T-cell (primary cell): ENCODE measurements at regions not wholly inside any gene's neighbourhood (a gene's known extent, or its start where the extent isn't known, plus 50 kb on each side); places are given as distances from the start of the nearest gene placed in this dataset.
"Not testable (repeated sequence)": the region's sequence is repeated elsewhere in the genome, so short reads cannot be mapped to it uniquely, and the experiment has no call there.

Source experiments
- ATAC-seq, 4 experiments: fragments of 200-7000 bp in 3 of 4; fragments of 150-1000 bp in 1 of 4; cut with Tn5 transposase; replicated peaks in 1 of 4; 1 replicate in 3 of 4; 2 replicates in 1 of 4; pipeline ENCODE4 v1.10.0; 2021; ENCODE audit warnings: moderate library complexity in 3 of 4, mild to moderate bottlenecking in 2 of 4, moderate number of reproducible peaks in 1 of 4
- CTCF ChIA-PET, 2 donors: fragments of 300-600 bp; sonication (Branson Sonifier 250); formaldehyde crosslinking; loops; one replicate each; lab custom pipeline; 2022; ENCODE audit warnings: antibody characterized with exemption in 2 of 2; lab: Charles Lee
- POLR2A ChIA-PET, 2 donors: fragments of 300-600 bp; sonication (Branson Sonifier 250); formaldehyde crosslinking; loops; one replicate each; lab custom pipeline; 2022; ENCODE audit warnings: antibody characterized with exemption in 2 of 2; lab: Charles Lee
- DNase-seq, 35 experiments: peaks; one replicate each; pipeline versions ENCODE4 v3.0.0 to v3.0.0-alpha.2; 2013 to 2023
- H3K27ac ChIP-seq: one replicate; pipeline ENCODE4 v1.5.1; 2013; ENCODE audit warnings: low read length
- H3K27me3 ChIP-seq, 2 experiments: replicated peaks in 1 of 2; 1 replicate in 1 of 2; 2 replicates in 1 of 2; pipeline versions ENCODE4 v1.6.1 to v1.7.0; 2013; ENCODE audit warnings: low read length in 1 of 2, mixed read lengths in 1 of 2; ENCODE audit not compliant: control insufficient read depth in 2 of 2, insufficient read depth in 2 of 2; ENCODE audit errors: extremely low read depth in 1 of 2
- H3K36me3 ChIP-seq, 2 donors: 1 replicate in 1 of 2; 2 replicates in 1 of 2; pipeline versions ENCODE4 v1.6.1 to v1.7.0; 2013; ENCODE audit warnings: low read length in 1 of 2; ENCODE audit not compliant: control insufficient read depth in 2 of 2, insufficient read depth in 1 of 2; ENCODE audit errors: extremely low read depth in 1 of 2
- H3K4me1 ChIP-seq, 2 experiments: 1 replicate in 1 of 2; 2 replicates in 1 of 2; pipeline versions ENCODE4 v1.6.1 to v1.7.0; 2013; ENCODE audit warnings: low read length in 2 of 2, mixed read lengths in 1 of 2; ENCODE audit not compliant: insufficient read depth in 2 of 2, control insufficient read depth in 1 of 2; ENCODE audit errors: extremely low read depth in 1 of 2
- H3K4me3 ChIP-seq, 2 donors: 1 replicate in 1 of 2; 2 replicates in 1 of 2; pipeline versions ENCODE4 v1.5.1 to v1.7.0; 2013; ENCODE audit warnings: mild to moderate bottlenecking in 2 of 2, low read length in 1 of 2, moderate library complexity in 1 of 2; ENCODE audit not compliant: control insufficient read depth in 1 of 2; ENCODE audit errors: extremely low read depth in 1 of 2
- H3K9me3 ChIP-seq: 2 replicates; pipeline ENCODE4 v1.7.0; 2013
- H3K27ac Mint-ChIP-seq, 2 donors: one replicate each; pipeline ENCODE4 v1.8.0; 2020 to 2021; ENCODE audit warnings: mild to moderate bottlenecking in 2 of 2, mixed read lengths in 2 of 2
- H3K27me3 Mint-ChIP-seq, 2 donors: one replicate each; pipeline ENCODE4 v1.8.0; 2021 to 2022; ENCODE audit warnings: mixed read lengths in 2 of 2
- H3K36me3 Mint-ChIP-seq: one replicate; pipeline ENCODE4 v1.8.0; 2021; ENCODE audit warnings: mixed read lengths
- H3K4me1 Mint-ChIP-seq, 3 donors: one replicate each; pipeline ENCODE4 v1.8.0; 2020 to 2022; ENCODE audit warnings: mixed read lengths in 3 of 3, mild to moderate bottlenecking in 1 of 3
- H3K4me3 Mint-ChIP-seq, 3 donors: one replicate each; pipeline ENCODE4 v1.8.0; 2020 to 2022; ENCODE audit warnings: mild to moderate bottlenecking in 3 of 3, mixed read lengths in 3 of 3, moderate library complexity in 3 of 3
- H3K9me3 Mint-ChIP-seq, 3 donors: one replicate each; pipeline ENCODE4 v1.8.0; 2020 to 2022; ENCODE audit warnings: mixed read lengths in 3 of 3
- WGBS: methylation state at CpG from one replicate; pipeline ENCODE4 v1.1.5; 2013; ENCODE audit warnings: missing lambda C conversion rate; ENCODE audit not compliant: insufficient coverage; 5-methylcytosine and 5-hydroxymethylcytosine counted together

DNA sequence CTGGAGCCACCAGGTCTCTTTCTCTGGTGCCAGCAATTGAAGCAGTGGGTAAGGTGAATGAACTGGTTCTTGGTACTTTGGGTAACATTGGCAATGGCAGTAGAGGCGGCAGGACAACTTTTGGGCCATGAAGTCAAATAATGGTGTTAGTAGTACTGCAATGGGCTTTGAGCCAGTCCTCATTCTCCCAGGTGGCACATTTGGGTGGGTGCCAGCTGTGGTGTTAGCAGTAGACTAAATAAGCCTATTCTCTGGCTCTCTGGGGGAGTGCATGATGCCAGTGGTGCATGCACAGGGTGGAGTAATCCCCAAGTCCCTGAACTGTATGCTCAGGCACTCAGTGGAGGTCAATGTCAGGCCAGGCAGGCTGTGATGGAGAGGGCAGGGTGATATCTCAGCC lies 120.2 kb upstream of the LRRTM4 start:
- Mint-ChIP-seq H3K4me1 (no peaks in the 10 kb centered on the region), H3K4me3 (no peak overlapping the region), H3K27me3 (no peaks in the 10 kb centered on the region), H3K27ac (no peak overlapping the region), H3K36me3 (no peaks in the 10 kb centered on the region), H3K9me3 (peaks cover 10 to 26% (median 21%) of the 10 kb centered on the region in 3 donors)
- no peak overlapping the region for H3K27ac ChIP-seq
- ChIA-PET POLR2A (no interaction called here), CTCF (no interaction called here)
- DNase-seq (no peak), ATAC-seq (no peak)
- H3K27me3 ChIP-seq: no peaks in the 10 kb centered on the region
- no CpG with 5 or more reads among the region's 1 CpG for WGBS
- H3K36me3 ChIP-seq: no peaks in the 10 kb centered on the region
- no peaks in the 10 kb centered on the region for H3K4me1 ChIP-seq
- no peak overlapping the region for H3K4me3 ChIP-seq
- peaks cover 2% of the 10 kb centered on the region for H3K9me3 ChIP-seq

DNA sequence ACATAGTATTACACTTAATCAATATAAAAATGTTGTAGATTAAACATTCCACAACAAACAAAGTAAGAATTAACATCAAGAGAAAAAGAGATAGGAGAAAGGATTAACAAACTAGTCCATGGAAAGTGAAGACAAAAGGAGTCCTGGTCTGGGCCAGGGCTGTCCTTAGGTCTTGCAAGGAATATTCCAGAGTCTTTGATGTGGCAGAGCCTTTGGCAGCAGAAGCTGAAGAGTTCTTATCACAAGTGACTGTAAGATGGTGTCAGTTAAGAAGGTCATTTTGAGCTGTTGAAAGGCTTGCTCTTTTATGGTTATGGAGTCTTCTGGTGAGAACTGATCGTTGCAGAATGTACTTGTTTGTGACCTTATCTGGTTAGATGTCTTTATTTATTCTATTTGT lies 127.7 kb upstream of the LRRTM4 start:
- Mint-ChIP-seq H3K36me3 (no peaks in the 10 kb centered on the region), H3K27me3 (no peaks in the 10 kb centered on the region), H3K4me1 (no peaks in the 10 kb centered on the region), H3K27ac (no peak overlapping the region), H3K4me3 (no peak overlapping the region), H3K9me3 (peaks cover 8 to 26% (median 20%) of the 10 kb centered on the region in 3 donors)
- no peak overlapping the region for H3K4me3 ChIP-seq
- ATAC-seq (no peak), DNase-seq (no peak)
- WGBS: no CpG with 5 or more reads among the region's 1 CpG
- no peaks in the 10 kb centered on the region for H3K4me1 ChIP-seq
- CTCF ChIA-PET: no interaction called here
- H3K36me3 ChIP-seq: no peaks in the 10 kb centered on the region
- POLR2A ChIA-PET: interaction anchor here in 1 of 2 donors (0.6 kb wide), 2 partner anchors 11 to 1409 kb away, joined by 3 to 4 read pairs; no protein-coding TSS in a partner anchor
- H3K27me3 ChIP-seq: no peaks in the 10 kb centered on the region
- peaks cover 2% of the 10 kb centered on the region for H3K9me3 ChIP-seq
- H3K27ac ChIP-seq: no peak overlapping the region

DNA sequence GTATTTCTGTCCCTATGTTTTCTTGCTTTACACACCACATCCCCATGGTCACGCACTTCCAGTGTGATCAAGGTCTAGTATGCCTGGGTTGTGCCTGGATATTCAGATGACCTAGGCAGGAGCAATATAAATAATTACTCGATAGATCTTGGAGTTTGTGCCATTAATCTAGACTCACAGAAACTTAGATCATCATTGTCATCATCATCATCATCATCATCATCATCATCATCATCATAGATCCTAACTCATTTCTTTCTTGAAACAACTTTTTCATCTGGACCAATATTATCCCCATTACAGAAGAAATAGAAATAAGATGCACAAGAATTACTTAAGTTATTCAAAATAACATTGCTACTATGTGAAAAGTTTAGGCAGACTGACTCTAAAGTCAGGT lies 130.3 kb upstream of the LRRTM4 start:
- Mint-ChIP-seq H3K4me3 (no peak overlapping the region), H3K36me3 (no peaks in the 10 kb centered on the region), H3K4me1 (no peaks in the 10 kb centered on the region), H3K27me3 (no peaks in the 10 kb centered on the region), H3K9me3 (peaks cover 12 to 26% (median 26%) of the 10 kb centered on the region in 3 donors), H3K27ac (no peak overlapping the region)
- Histone ChIP-seq H3K4me1 (no peaks in the 10 kb centered on the region), H3K9me3 (no peaks in the 10 kb centered on the region), H3K27ac (no peak overlapping the region), H3K27me3 (no peaks in the 10 kb centered on the region), H3K4me3 (no peak overlapping the region), H3K36me3 (no peaks in the 10 kb centered on the region)
- ATAC-seq (no peak), DNase-seq (no peak)
- CTCF ChIA-PET: no interaction called here
- 100% methylated on average over 1 of the region's 2 CpGs for WGBS
- POLR2A ChIA-PET: no interaction called here

DNA sequence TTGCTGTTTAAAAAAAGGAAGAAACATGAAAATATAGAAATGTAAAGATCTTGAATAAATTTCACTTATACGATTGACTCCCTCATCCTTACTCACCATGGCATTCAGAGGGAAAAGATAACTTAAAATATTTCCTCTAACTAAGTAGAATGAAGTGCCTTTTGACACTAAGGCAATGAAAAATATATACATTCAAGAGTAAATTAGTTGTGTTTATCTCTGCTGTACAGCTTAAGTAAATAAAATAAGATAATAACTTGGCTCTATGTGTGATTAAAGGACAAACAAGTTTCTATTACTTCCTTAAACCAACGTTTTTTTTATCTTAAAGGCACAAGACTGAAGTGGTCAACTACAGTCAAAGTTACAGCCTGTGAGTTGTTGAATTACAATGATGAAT lies 142.3 kb upstream of the LRRTM4 start:
- Histone ChIP-seq H3K27me3 (no peaks in the 10 kb centered on the region), H3K9me3 (no peaks in the 10 kb centered on the region), H3K27ac (no peak overlapping the region), H3K4me1 (no peaks in the 10 kb centered on the region), H3K4me3 (no peak overlapping the region), H3K36me3 (no peaks in the 10 kb centered on the region)
- Mint-ChIP-seq H3K27ac (no peak overlapping the region), H3K4me1 (no peaks in the 10 kb centered on the region), H3K27me3 (no peaks in the 10 kb centered on the region), H3K4me3 (no peak overlapping the region), H3K36me3 (no peaks in the 10 kb centered on the region), H3K9me3 (peaks cover 0 to 21% (median 6%) of the 10 kb centered on the region in 3 donors)
- DNase-seq: no peak
- no peak for ATAC-seq
- POLR2A ChIA-PET: no interaction called here
- CTCF ChIA-PET: no interaction called here
- WGBS: no CpG with 5 or more reads among the region's 2 CpGs

DNA sequence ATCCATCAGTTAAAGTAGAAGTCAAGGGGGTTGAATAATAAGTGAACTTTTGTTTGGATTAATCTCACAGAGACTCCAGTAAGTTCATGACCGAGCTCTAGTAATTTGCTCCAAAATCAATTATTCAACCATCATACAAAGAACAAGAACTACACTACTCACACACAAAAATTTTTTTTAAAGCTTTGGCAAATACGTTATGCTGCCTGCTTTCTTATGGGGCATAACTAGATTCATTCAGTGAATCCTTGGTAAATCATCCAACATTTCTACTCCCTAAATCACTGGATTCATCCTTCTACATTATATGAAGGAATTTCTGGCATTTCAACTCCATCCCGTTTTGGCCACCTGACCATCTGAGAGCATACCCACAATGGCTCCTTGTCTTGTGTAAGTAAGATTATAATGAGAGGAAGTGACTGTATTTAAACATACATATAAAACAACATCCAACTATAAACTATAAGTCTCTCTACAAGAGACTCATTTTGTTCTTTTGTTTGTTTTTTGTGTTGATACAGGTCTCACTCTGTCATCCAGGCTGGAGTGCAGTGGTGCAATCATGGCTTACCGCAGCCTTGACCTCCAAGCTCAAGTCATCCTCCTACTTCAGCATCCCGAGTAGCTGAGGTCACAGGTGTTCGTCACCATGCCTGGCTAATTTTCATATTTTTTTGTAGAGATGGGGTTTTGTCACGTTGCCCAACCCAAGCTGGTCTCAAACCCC lies 144.2 kb upstream of the LRRTM4 start:
- 77% methylated on average over 3 of the region's 7 CpGs for WGBS
- ChIA-PET CTCF (no interaction called here), POLR2A (no interaction called here)
- no peaks in the 10 kb centered on the region for H3K9me3 ChIP-seq
- H3K27ac Mint-ChIP-seq: no peak overlapping the region
- H3K27me3 ChIP-seq: no peaks in the 10 kb centered on the region
- H3K4me1 ChIP-seq: no peaks in the 10 kb centered on the region
- H3K27me3 Mint-ChIP-seq: no peaks in the 10 kb centered on the region
- ATAC-seq (no peak), DNase-seq (no peak)
- no peak overlapping the region for H3K27ac ChIP-seq
- H3K4me1 Mint-ChIP-seq: no peaks in the 10 kb centered on the region
- no peaks in the 10 kb centered on the region for H3K36me3 ChIP-seq
- H3K4me3 ChIP-seq: no peak overlapping the region
- H3K4me3 Mint-ChIP-seq: no peak overlapping the region
- H3K9me3 Mint-ChIP-seq: peaks cover 0 to 16% (median 6%) of the 10 kb centered on the region in 3 donors
- no peaks in the 10 kb centered on the region for H3K36me3 Mint-ChIP-seq

DNA sequence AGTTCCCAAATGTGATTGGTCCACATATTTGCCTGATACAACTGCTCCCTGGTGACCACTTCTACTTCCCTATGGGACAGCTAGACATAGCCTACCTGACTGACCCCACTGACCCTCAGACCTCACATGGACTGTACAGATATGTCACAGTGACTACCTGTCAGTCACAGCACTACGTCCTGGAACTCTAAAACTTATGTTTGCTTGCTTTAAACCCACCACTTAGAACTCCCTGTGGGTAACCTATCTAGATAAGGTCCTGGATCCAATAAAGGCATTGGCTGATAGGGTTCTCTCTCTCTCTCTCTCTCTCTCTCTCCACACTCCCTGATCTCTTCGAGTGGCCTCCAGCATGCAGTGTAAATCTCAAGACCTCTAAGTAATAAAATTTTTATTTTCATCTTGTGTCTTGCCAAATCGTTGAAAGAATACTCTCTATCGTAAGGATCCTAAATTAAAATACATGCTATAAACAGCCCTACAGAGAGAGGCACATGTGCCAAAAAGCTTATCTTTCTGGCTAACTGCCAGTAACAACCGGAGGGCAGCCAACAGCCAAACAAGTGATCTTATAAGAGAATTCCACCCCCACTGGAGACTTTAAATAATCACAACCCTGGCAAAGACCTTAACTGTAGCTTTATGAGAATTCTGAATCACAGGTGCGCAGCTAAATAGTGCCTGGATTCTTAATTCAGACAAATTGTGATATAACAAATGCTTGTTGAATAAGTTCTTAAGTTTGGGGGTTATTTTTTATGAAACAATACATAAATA lies 162.6 kb upstream of the LRRTM4 start:
- ATAC-seq, H3K9me3 Mint-ChIP-seq, H3K27ac Mint-ChIP-seq, CTCF ChIA-PET, H3K9me3 ChIP-seq, H3K4me1 ChIP-seq, H3K4me3 ChIP-seq, POLR2A ChIA-PET, H3K4me1 Mint-ChIP-seq, H3K27ac ChIP-seq, H3K36me3 ChIP-seq, H3K27me3 Mint-ChIP-seq, H3K27me3 ChIP-seq, H3K36me3 Mint-ChIP-seq, H3K4me3 Mint-ChIP-seq, DNase-seq: not testable (repeated sequence)
- WGBS: no CpG with 5 or more reads among the region's 6 CpGs
